HG03575 (cell line): ENCODE measurements at regions not wholly inside any gene's neighbourhood (a gene's known extent, or its start where the extent isn't known, plus 50 kb on each side); places are given as distances from the start of the nearest gene placed in this dataset.

Experiments used
- ATAC-seq: cut with Tn5 transposase; IDR thresholded peaks from one replicate; pipeline ENCODE4 v1.9.1; 2021; ENCODE audit not compliant: unreplicated experiment, insufficient number of reproducible peaks, low FRiP score; ENCODE audit errors: extremely low read depth

- ATAC-seq = no peak
Observed at GRCh38 chr12:59040656-59041055, 120.4 kb upstream of the LRIG3 start.

GRCh38 chr12:59040043-59040442, 119.7 kb upstream of the LRIG3 start:
- ATAC-seq = no peak

- ATAC-seq = no peak
Observed at GRCh38 chr12:59039005-59039404, 118.7 kb upstream of the LRIG3 start.

GRCh38 chr12:59036973-59037762, 116.9 kb upstream of the LRIG3 start:
- no peak for ATAC-seq

GRCh38 chr12:59036347-59036746, 116.0 kb upstream of the LRIG3 start:
- ATAC-seq = no peak

GRCh38 chr12:59031313-59031712, 111.0 kb upstream of the LRIG3 start:
- ATAC-seq = no peak

GRCh38 chr12:59030415-59030814, 110.1 kb upstream of the LRIG3 start:
- no peak for ATAC-seq

- ATAC-seq = no peak
Observed at GRCh38 chr12:59027199-59027598, 106.9 kb upstream of the LRIG3 start.

- ATAC-seq = no peak
Observed at GRCh38 chr12:59023861-59024424, 103.6 kb upstream of the LRIG3 start.

- ATAC-seq = no peak
Observed at GRCh38 chr12:59020073-59020946, 100.0 kb upstream of the LRIG3 start.

- ATAC-seq = no peak
Observed at GRCh38 chr12:59014885-59015284, 94.6 kb upstream of the LRIG3 start.

- no peak for ATAC-seq
Observed at GRCh38 chr12:59010941-59011340, 90.6 kb upstream of the LRIG3 start.

- ATAC-seq = no peak
Observed at GRCh38 chr12:59010118-59010517, 89.8 kb upstream of the LRIG3 start.

- no peak for ATAC-seq
Observed at GRCh38 chr12:59007620-59008019, 87.3 kb upstream of the LRIG3 start.

- ATAC-seq = no peak
Observed at GRCh38 chr12:59005193-59005955, 85.1 kb upstream of the LRIG3 start.

- ATAC-seq = no peak
Observed at GRCh38 chr12:59004456-59004855, 84.2 kb upstream of the LRIG3 start.

GRCh38 chr12:58995666-58996363, 75.5 kb upstream of the LRIG3 start:
- ATAC-seq = no peak

- no peak for ATAC-seq
Observed at GRCh38 chr12:58988643-58989344, 68.5 kb upstream of the LRIG3 start.
